IMR-90 (cell line): ENCODE measurements at regions not wholly inside any gene's neighbourhood (a gene's known extent, or its start where the extent isn't known, plus 50 kb on each side); places are given as distances from the start of the nearest gene placed in this dataset.

Source experiments
- ATAC-seq: fragments of 200-7000 bp; cut with Tn5 transposase; 2 replicates; pipeline ENCODE4 v1.9.1; 2020; ENCODE audit warnings: low read depth, mild to moderate bottlenecking, moderate library complexity
- BruUV-seq: library from RNA; stranded (reverse); fragments of 400-500 nt; replicated peaks from 2 replicates; lab custom pipeline; 2021; lab: Mats Ljungman, UMichigan
- CTCF ChIA-PET: fragments of 300-600 bp; formaldehyde crosslinking; extraction: SDS; loops from one replicate; lab custom pipeline; 2021; ENCODE audit warnings: antibody characterized with exemption; lab: Yijun Ruan, JAX
- POLR2A ChIA-PET: fragments of 300-600 bp; sonication (Branson Sonifier 250); formaldehyde crosslinking; loops from one replicate; lab custom pipeline; 2022; ENCODE audit warnings: antibody characterized with exemption; ENCODE audit not compliant: unreplicated experiment; lab: Charles Lee
- DNase-seq: peaks from one replicate; pipeline ENCODE4 v3.0.0; 2013
- H2AFZ ChIP-seq: replicated peaks from 2 replicates; pipeline ENCODE3; 2013; ENCODE audit warnings: low read length, mild to moderate bottlenecking; ENCODE audit not compliant: poor library complexity
- H2AK5ac ChIP-seq: 2 replicates; pipeline ENCODE4 v1.6.1; 2013; ENCODE audit warnings: low read depth, low read length, inconsistent platforms
- H2AK9ac ChIP-seq: replicated peaks from 2 replicates; pipeline ENCODE3; 2013; ENCODE audit warnings: mild to moderate bottlenecking, low read depth, low read length, moderate library complexity; ENCODE audit not compliant: poor library complexity
- H2BK120ac ChIP-seq: 2 replicates; pipeline ENCODE4 v1.6.1; 2013; ENCODE audit warnings: low read depth, low read length, inconsistent platforms
- H2BK15ac ChIP-seq: 3 replicates; pipeline ENCODE4 v1.6.1; 2013; ENCODE audit warnings: low read depth, low read length, inconsistent platforms
- H2BK20ac ChIP-seq: 2 replicates; pipeline ENCODE4 v1.6.1; 2013; ENCODE audit warnings: low read depth, mild to moderate bottlenecking, inconsistent platforms, low read length, moderate library complexity
- H2BK5ac ChIP-seq: 2 replicates; pipeline ENCODE4 v1.6.1; 2013; ENCODE audit warnings: mild to moderate bottlenecking, low read depth, low read length, inconsistent platforms; ENCODE audit not compliant: poor library complexity, severe bottlenecking
- H3K14ac ChIP-seq: replicated peaks from 2 replicates; pipeline ENCODE4 v1.6.1; 2013; ENCODE audit warnings: low read depth, low read length, inconsistent platforms
- H3K18ac ChIP-seq: 2 replicates; pipeline ENCODE4 v1.6.1; 2013; ENCODE audit warnings: low read depth, low read length, control low read depth
- H3K23ac ChIP-seq: 2 replicates; pipeline ENCODE4 v1.6.1; 2013; ENCODE audit warnings: low read depth, low read length, inconsistent platforms
- H3K27ac ChIP-seq: 2 replicates; pipeline ENCODE4 v1.5.1; 2013; ENCODE audit warnings: mild to moderate bottlenecking, control low read depth, low read length; ENCODE audit not compliant: insufficient read depth
- H3K27me3 ChIP-seq: 2 replicates; pipeline ENCODE4 v1.6.1; 2013; ENCODE audit warnings: low read length; ENCODE audit not compliant: control insufficient read depth, insufficient read depth
- H3K36me3 ChIP-seq: 2 replicates; pipeline ENCODE4 v1.6.1; 2013; ENCODE audit warnings: low read length, mixed read lengths; ENCODE audit not compliant: control insufficient read depth, insufficient read depth
- H3K4ac ChIP-seq: 2 replicates; pipeline ENCODE4 v1.6.1; 2013; ENCODE audit warnings: low read depth, low read length, inconsistent platforms
- H3K4me1 ChIP-seq: 2 replicates; pipeline ENCODE4 v1.6.1; 2013; ENCODE audit warnings: low read length, mixed read lengths; ENCODE audit not compliant: control insufficient read depth, insufficient read depth
- H3K4me2 ChIP-seq: 2 replicates; pipeline ENCODE4 v1.6.1; 2013; ENCODE audit warnings: low read depth, mild to moderate bottlenecking, control low read depth, low read length, moderate library complexity
- H3K4me3 ChIP-seq: 2 replicates; pipeline ENCODE4 v1.5.1; 2013; ENCODE audit warnings: low read depth, mild to moderate bottlenecking, control low read depth, low read length, moderate library complexity; ENCODE audit not compliant: insufficient read depth
- H3K56ac ChIP-seq: 2 replicates; pipeline ENCODE4 v1.6.1; 2013; ENCODE audit warnings: low read length, inconsistent platforms; ENCODE audit not compliant: insufficient read depth; ENCODE audit errors: extremely low read depth
- H3K79me1 ChIP-seq, 2 experiments: 2 replicates each; pipeline ENCODE4 v1.6.1; 2013; ENCODE audit warnings: low read length in 2 of 2, inconsistent platforms in 1 of 2, low read depth in 1 of 2
- H3K9ac ChIP-seq: 2 replicates; pipeline ENCODE4 v1.6.1; 2013; ENCODE audit warnings: low read depth, low read length, control low read depth
- H3K9me1 ChIP-seq: 2 replicates; pipeline ENCODE4 v1.6.1; 2013; ENCODE audit warnings: low read length, inconsistent platforms; ENCODE audit not compliant: insufficient read depth
- H3K9me3 ChIP-seq: 2 replicates; pipeline ENCODE4 v1.6.1; 2013; ENCODE audit warnings: low read length; ENCODE audit not compliant: control insufficient read depth, insufficient read depth
- H4K20me1 ChIP-seq: 2 replicates; pipeline ENCODE4 v1.6.1; 2013; ENCODE audit warnings: low read length, inconsistent platforms; ENCODE audit not compliant: insufficient read depth
- H4K5ac ChIP-seq: 2 replicates; pipeline ENCODE4 v1.6.1; 2013; ENCODE audit warnings: mild to moderate bottlenecking, low read depth, low read length, control low read depth
- H4K8ac ChIP-seq, 2 experiments: 2 replicates each; pipeline ENCODE4 v1.6.1; 2013; ENCODE audit warnings: low read depth in 2 of 2, low read length in 2 of 2, control low read depth in 1 of 2, inconsistent platforms in 1 of 2
- H4K91ac ChIP-seq: 2 replicates; pipeline ENCODE4 v1.6.1; 2013; ENCODE audit warnings: low read depth, low read length, inconsistent platforms; ENCODE audit not compliant: insufficient read depth
- RCOR1 ChIP-seq: IDR thresholded peaks from 2 replicates; pipeline ENCODE4 v1.6.1; 2012; ENCODE audit warnings: mild to moderate bottlenecking, low read length, improper control_type of control experiment; ENCODE audit not compliant: insufficient replicate concordance
- SMC3 ChIP-seq: fragments of 150-350 bp; IDR thresholded peaks from 2 replicates; pipeline ENCODE4 v1.6.1; 2016; ENCODE audit warnings: low read depth, mild to moderate bottlenecking, antibody characterized with exemption, low read length, moderate library complexity
- dilution Hi-C: fragments of 300-500 bp; cut with HindIII; formaldehyde crosslinking; loops from one replicate; pipeline ENCODE4 v1.14.3; 2018; ENCODE audit warnings: low sequenced_read_pairs; ENCODE audit not compliant: unreplicated experiment
- in situ Hi-C: fragments of 300-500 bp; cut with MboI; formaldehyde crosslinking; loops from 3 replicates; pipeline ENCODE4 v1.14.3; 2019; ENCODE audit warnings: low sequenced_read_pairs, inconsistent platforms, mixed read lengths
- intact Hi-C: fragments of 100-400 bp; cut with micrococcal nuclease; formaldehyde crosslinking; loops from 2 replicates; pipeline ENCODE4 v1.10.0; 2022

- no peak overlapping the region for H3K4ac ChIP-seq
- no peak overlapping the region for H2BK120ac ChIP-seq
- H2AK5ac ChIP-seq: no peak overlapping the region
- dilution Hi-C loops: no loop called here
- H3K9ac ChIP-seq: no peak overlapping the region
- ChIA-PET CTCF (no interaction called here), POLR2A (no interaction called here)
- no peak overlapping the region for H2BK5ac ChIP-seq
- TF ChIP-seq RCOR1: no peak
- no peak for TF ChIP-seq SMC3
- H3K27me3 ChIP-seq: no peaks in the 10 kb centered on the region
- in situ Hi-C loops: no loop called here
- H3K9me3 ChIP-seq: no peaks in the 10 kb centered on the region
- no peak overlapping the region for H4K8ac ChIP-seq
- H3K4me2 ChIP-seq: no peak overlapping the region
- no TSS peak for BruUV-seq
- H3K27ac ChIP-seq: no peak overlapping the region
- H4K20me1 ChIP-seq: no peaks in the 10 kb centered on the region
- no peak overlapping the region for H2BK20ac ChIP-seq
- no peak overlapping the region for H2AFZ ChIP-seq
- H3K79me1 ChIP-seq: no peaks in the 10 kb centered on the region
- no peak overlapping the region for H4K5ac ChIP-seq
- H3K4me3 ChIP-seq: no peak overlapping the region
- no peak overlapping the region for H4K91ac ChIP-seq
- H3K56ac ChIP-seq: no peak overlapping the region
- H3K18ac ChIP-seq: no peak overlapping the region
- H2AK9ac ChIP-seq: no peak overlapping the region
- H3K9me1 ChIP-seq: no peaks in the 10 kb centered on the region
- intact Hi-C loops: no loop called here
- H3K4me1 ChIP-seq: peaks cover 2% of the 10 kb centered on the region; the same call in 1 of the 2 replicates
- H3K23ac ChIP-seq: no peak overlapping the region
- no peak overlapping the region for H3K14ac ChIP-seq
- DNase-seq (peak; percentile 70), ATAC-seq (peak; percentile 53)
- H2BK15ac ChIP-seq: no peak overlapping the region
- H3K36me3 ChIP-seq: no peaks in the 10 kb centered on the region
These were observed 1081.4 kb upstream of the NRXN1 start for GRCh38 chr2:52113338-52113737.
